Stomach (tissue), 8 donors: ENCODE measurements at regions not wholly inside any gene's neighbourhood (a gene's known extent, or its start where the extent isn't known, plus 50 kb on each side); places are given as distances from the start of the nearest gene placed in this dataset.

Experiments used
- DNase-seq, 2 donors: peaks; one replicate each; pipeline versions ENCODE4 v3.0.0 to v3.0.0-alpha.2; 2013 to 2019
- H3K27ac ChIP-seq, 5 donors: fragments of 200-600 bp in 4 of 5; sonication (generic) in 4 of 5; one replicate each; pipeline ENCODE4 v1.5.1; 2013 to 2019; ENCODE audit warnings: mild to moderate bottlenecking in 1 of 5, moderate library complexity in 1 of 5
- H3K27me3 ChIP-seq, 3 donors: fragments of 200-600 bp; sonication (generic); one replicate each; pipeline ENCODE4 v1.5.1; 2017 to 2019; ENCODE audit warnings: mixed run types in 1 of 3
- H3K36me3 ChIP-seq, 4 donors: fragments of 200-600 bp; sonication (generic); 1 replicate in 3 of 4; 2 replicates in 1 of 4; pipeline ENCODE4 v1.5.1; 2016 to 2019
- H3K4me1 ChIP-seq, 4 donors: fragments of 200-600 bp; sonication (generic); one replicate each; pipeline ENCODE4 v1.5.1; 2016 to 2019
- H3K4me3 ChIP-seq, 4 donors: fragments of 200-600 bp; sonication (generic) in 3 of 4; one replicate each; pipeline ENCODE4 v1.5.1; 2016 to 2019; ENCODE audit warnings: mild to moderate bottlenecking in 1 of 4
- H3K9me3 ChIP-seq, 4 donors: fragments of 200-600 bp; sonication (generic); one replicate each; pipeline ENCODE4 v1.5.1; 2016 to 2019
- EP300 ChIP-seq: sonication (generic); formaldehyde crosslinking; IDR thresholded peaks from one replicate; pipeline ENCODE4 v1.6.1; 2017; ENCODE audit warnings: antibody characterized with exemption
- POLR2A ChIP-seq, 4 donors: fragments of 450-650 bp; IDR thresholded peaks; one replicate each; pipeline ENCODE4 v1.6.1; 2016; ENCODE audit warnings: antibody characterized with exemption in 4 of 4, control low read depth in 2 of 4, mild to moderate bottlenecking in 1 of 4, moderate library complexity in 1 of 4
- POLR2AphosphoS5 ChIP-seq, 3 donors: sonication (generic); formaldehyde crosslinking; IDR thresholded peaks; one replicate each; pipeline ENCODE4 v1.6.1; 2016; ENCODE audit warnings: antibody characterized with exemption in 3 of 3
- WGBS, 5 donors: extraction: QIAGEN DNeasy Blood & Tissue Kit in 3 of 5; methylation state at CpG; one replicate each; pipeline versions ENCODE4 v1.1.5 to v1.1.7; 2013 to 2018; 5-methylcytosine and 5-hydroxymethylcytosine counted together
- intact Hi-C: fragments of 100-400 bp; cut with DNase I; formaldehyde crosslinking; loops from one replicate; pipeline ENCODE4 v1.15.1; 2023; ENCODE audit warnings: low total_unique reads
- TF ChIP-seq, protein P1 (sequence below), 7 experiments: fragments of 450-650 bp in 4 of 7; fragments of 200-600 bp in 3 of 7; sonication (generic) in 3 of 7; IDR thresholded peaks; one replicate each; pipeline ENCODE4 v1.5.1; 2016 to 2019; ENCODE audit warnings: antibody characterized with exemption in 7 of 7, control low read depth in 2 of 7, mild to moderate bottlenecking in 1 of 7
- donor health status: healthy with polysubstance abuse.
- donor health status: Bipolar disorder and iron deficiency.
- donor health status: healthy.

- TF ChIP-seq POLR2AphosphoS5 (IDR thresholded peaks at IDR 0.05) (no peak), POLR2A (IDR thresholded peaks at IDR 0.05) (no peak), EP300 (no peak)
- TF ChIP-seq, protein P1, sequence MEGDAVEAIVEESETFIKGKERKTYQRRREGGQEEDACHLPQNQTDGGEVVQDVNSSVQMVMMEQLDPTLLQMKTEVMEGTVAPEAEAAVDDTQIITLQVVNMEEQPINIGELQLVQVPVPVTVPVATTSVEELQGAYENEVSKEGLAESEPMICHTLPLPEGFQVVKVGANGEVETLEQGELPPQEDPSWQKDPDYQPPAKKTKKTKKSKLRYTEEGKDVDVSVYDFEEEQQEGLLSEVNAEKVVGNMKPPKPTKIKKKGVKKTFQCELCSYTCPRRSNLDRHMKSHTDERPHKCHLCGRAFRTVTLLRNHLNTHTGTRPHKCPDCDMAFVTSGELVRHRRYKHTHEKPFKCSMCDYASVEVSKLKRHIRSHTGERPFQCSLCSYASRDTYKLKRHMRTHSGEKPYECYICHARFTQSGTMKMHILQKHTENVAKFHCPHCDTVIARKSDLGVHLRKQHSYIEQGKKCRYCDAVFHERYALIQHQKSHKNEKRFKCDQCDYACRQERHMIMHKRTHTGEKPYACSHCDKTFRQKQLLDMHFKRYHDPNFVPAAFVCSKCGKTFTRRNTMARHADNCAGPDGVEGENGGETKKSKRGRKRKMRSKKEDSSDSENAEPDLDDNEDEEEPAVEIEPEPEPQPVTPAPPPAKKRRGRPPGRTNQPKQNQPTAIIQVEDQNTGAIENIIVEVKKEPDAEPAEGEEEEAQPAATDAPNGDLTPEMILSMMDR (IDR thresholded peaks at IDR 0.05): no peak
These were observed 239.2 kb upstream of the FKBP1C start for GRCh38 chr6:62971976-62972658.

DNA sequence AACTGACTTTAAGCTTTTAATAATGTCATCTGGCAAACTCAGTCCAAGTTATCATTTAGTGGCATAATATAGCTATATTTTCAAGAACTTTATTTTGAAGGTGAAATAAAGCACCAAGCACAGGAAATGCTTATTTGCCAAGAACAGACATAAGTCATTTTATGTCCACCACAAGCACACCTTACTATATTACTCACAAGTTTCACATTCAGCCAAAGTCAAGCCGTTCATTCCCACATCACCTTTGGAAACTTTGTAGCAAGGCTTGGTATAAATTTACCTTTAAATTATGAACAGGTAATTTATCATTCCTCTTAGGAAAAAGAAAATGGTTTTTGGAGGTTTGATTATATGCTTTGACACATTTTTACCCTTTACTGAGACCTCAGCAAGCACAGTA lies 236.8 kb upstream of the FKBP1C start:
- Histone ChIP-seq H3K9me3 (no peaks in the 10 kb centered on the region), H3K4me1 (no peaks in the 10 kb centered on the region), H3K27ac (no peak overlapping the region), H3K27me3 (no peaks in the 10 kb centered on the region), H3K36me3 (no peaks in the 10 kb centered on the region), H3K4me3 (no peak overlapping the region)
- 74 to 96% (median 83%) methylated on average over 1 of the region's 1 CpG for WGBS, 5 donors
- intact Hi-C loops: no loop called here
- no peak for TF ChIP-seq POLR2A (IDR thresholded peaks at IDR 0.05)
- no peak for TF ChIP-seq EP300
- no peak for TF ChIP-seq POLR2AphosphoS5 (IDR thresholded peaks at IDR 0.05)
- TF ChIP-seq, protein P1 (IDR thresholded peaks at IDR 0.05): no peak
- DNase-seq: no peak

More at GRCh38 chr6:62971976-62972658, 239.2 kb upstream of the FKBP1C start:
- DNase-seq: no peak
- no peak overlapping the region for H3K4me3 ChIP-seq
- H3K36me3 ChIP-seq: no peaks in the 10 kb centered on the region
- H3K27ac ChIP-seq: no peak overlapping the region
- no peaks in the 10 kb centered on the region for H3K9me3 ChIP-seq
- no peaks in the 10 kb centered on the region for H3K27me3 ChIP-seq
- intact Hi-C loops: no loop called here
- no peaks in the 10 kb centered on the region for H3K4me1 ChIP-seq
- WGBS, 5 donors: 18 to 32% (median 25%) methylated on average over 1 of the region's 1 CpG

DNA sequence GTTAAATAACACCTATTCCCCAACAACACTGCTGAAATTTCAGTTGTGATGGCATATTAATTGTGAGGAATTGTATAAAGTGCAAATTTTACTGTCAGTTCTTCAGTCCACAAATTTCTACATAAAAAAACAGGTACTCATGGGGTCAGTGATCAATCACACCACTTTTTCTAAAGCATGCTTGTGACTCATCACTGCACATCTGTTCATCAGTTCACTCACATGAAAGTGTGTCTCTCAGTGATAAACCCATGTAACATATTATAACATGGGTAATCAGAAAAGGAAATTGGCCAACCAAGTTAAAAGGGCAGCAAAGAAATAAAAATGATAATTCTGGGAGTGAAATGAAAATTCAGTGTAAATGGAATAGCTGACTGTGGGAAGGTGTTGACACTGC lies 234.7 kb upstream of the FKBP1C start:
- intact Hi-C loops: no loop called here
- H3K27ac ChIP-seq: no peak overlapping the region
- DNase-seq: no peak

GRCh38 chr6:62978920-62979319 lies 232.3 kb upstream of the FKBP1C start:
- H3K27me3 ChIP-seq: no peaks in the 10 kb centered on the region
- no peak for TF ChIP-seq POLR2A (IDR thresholded peaks at IDR 0.05)
- TF ChIP-seq, protein P1 (IDR thresholded peaks at IDR 0.05): no peak
- no peak for TF ChIP-seq POLR2AphosphoS5 (IDR thresholded peaks at IDR 0.05)
- TF ChIP-seq EP300: no peak
- no peaks in the 10 kb centered on the region for H3K9me3 ChIP-seq
- DNase-seq: no peak
- no peak overlapping the region for H3K4me3 ChIP-seq
- WGBS, 5 donors: 77 to 88% (median 84%) methylated on average over 2 of the region's 2 CpGs
- no peaks in the 10 kb centered on the region for H3K4me1 ChIP-seq
- no peak overlapping the region for H3K27ac ChIP-seq
- H3K36me3 ChIP-seq: no peaks in the 10 kb centered on the region
- intact Hi-C loops: no loop called here

More for the DNA sequence above, 234.7 kb upstream of the FKBP1C start:
- H3K4me1 ChIP-seq: no peaks in the 10 kb centered on the region
- no peaks in the 10 kb centered on the region for H3K9me3 ChIP-seq
- no peaks in the 10 kb centered on the region for H3K36me3 ChIP-seq
- no peak for TF ChIP-seq POLR2AphosphoS5 (IDR thresholded peaks at IDR 0.05)
- TF ChIP-seq POLR2A (IDR thresholded peaks at IDR 0.05): no peak
- TF ChIP-seq, protein P1 (IDR thresholded peaks at IDR 0.05): no peak
- TF ChIP-seq EP300: no peak
- no peaks in the 10 kb centered on the region for H3K27me3 ChIP-seq
- H3K4me3 ChIP-seq: no peak overlapping the region
